Left cardiac atrium (tissue), 4 donors: ENCODE measurements at regions not wholly inside any gene's neighbourhood (a gene's known extent, or its start where the extent isn't known, plus 50 kb on each side); places are given as distances from the start of the nearest gene placed in this dataset.
"Not testable (repeated sequence)": the region's sequence is repeated elsewhere in the genome, so short reads cannot be mapped to it uniquely, and the experiment has no call there.

Experiments used
- ATAC-seq, 2 donors: fragments of 200-7000 bp; cut with Tn5 transposase; one replicate each; pipeline ENCODE4 v1.9.1; 2020; ENCODE audit warnings: mild to moderate bottlenecking in 2 of 2, moderate library complexity in 2 of 2
- DNase-seq: peaks from one replicate; pipeline ENCODE4 v3.0.0-alpha.2; 2020
- intact Hi-C, 2 donors: fragments of 100-400 bp; cut with DNase I; formaldehyde crosslinking; loops; one replicate each; pipeline versions ENCODE4 v1.14.1 to v1.15.1; 2022 to 2023
- donor health status: DM: no; HTN: yes; CAD: no.
- donor health status: DM: no; HTN: yes; CAD: no; lungs with severe emphysema.
- donor health status: DM: yes; HTN: yes; CAD: no.
- donor health status: Dilated cardiomyopathy.

GRCh38 chr7:153410997-153411642 is 641.1 kb upstream of the DPP6 start:
- DNase-seq, intact Hi-C loops, ATAC-seq: not testable (repeated sequence)

- DNase-seq, ATAC-seq, intact Hi-C loops: not testable (repeated sequence)
Measured at GRCh38 chr7:153412114-153412823, 639.9 kb upstream of the DPP6 start.

- intact Hi-C loops, DNase-seq, ATAC-seq: not testable (repeated sequence)
Measured at GRCh38 chr7:153412824-153413198, 639.4 kb upstream of the DPP6 start.

- no peak for DNase-seq
- ATAC-seq: no peak
- intact Hi-C loops: no loop called here
Measured at GRCh38 chr7:153413199-153413539, 639.0 kb upstream of the DPP6 start.

- ATAC-seq: no peak
- intact Hi-C loops: no loop called here
- DNase-seq: no peak
Measured at GRCh38 chr7:153413540-153414287, 638.5 kb upstream of the DPP6 start.

- ATAC-seq: no peak
- intact Hi-C loops: no loop called here
- no peak for DNase-seq
Measured at GRCh38 chr7:153414288-153414629, 637.9 kb upstream of the DPP6 start.

- DNase-seq (no peak), ATAC-seq (no peak)
- intact Hi-C loops: no loop called here
Measured at GRCh38 chr7:153415632-153416031, 636.6 kb upstream of the DPP6 start.

GRCh38 chr7:153422291-153423209 is 629.6 kb upstream of the DPP6 start:
- intact Hi-C loops: no loop called here
- DNase-seq: no peak
- no peak for ATAC-seq

- intact Hi-C loops: no loop called here
- no peak for ATAC-seq
- DNase-seq: no peak
Measured at GRCh38 chr7:153423210-153423590, 629.0 kb upstream of the DPP6 start.

GRCh38 chr7:153430931-153431330 is 621.3 kb upstream of the DPP6 start:
- DNase-seq: no peak
- intact Hi-C loops: no loop called here
- ATAC-seq: no peak

GRCh38 chr7:153432063-153432462 is 620.1 kb upstream of the DPP6 start:
- ATAC-seq: peak in 1 of 2 donors; percentile 56
- DNase-seq: no peak
- intact Hi-C loops: no loop called here

- intact Hi-C loops: no loop called here
- DNase-seq: no peak
- no peak for ATAC-seq
Measured at GRCh38 chr7:153433223-153433622, 619.0 kb upstream of the DPP6 start.

GRCh38 chr7:153440715-153441114 is 611.5 kb upstream of the DPP6 start:
- DNase-seq (no peak), ATAC-seq (no peak)
- intact Hi-C loops: no loop called here

GRCh38 chr7:153443032-153443701 is 609.0 kb upstream of the DPP6 start:
- no peak for ATAC-seq
- DNase-seq: no peak
- intact Hi-C loops: no loop called here

GRCh38 chr7:153444641-153445040 is 607.6 kb upstream of the DPP6 start:
- intact Hi-C loops: no loop called here
- no peak for ATAC-seq
- DNase-seq: no peak

- intact Hi-C loops: no loop called here
- no peak for DNase-seq
- ATAC-seq: no peak
Measured at GRCh38 chr7:153445641-153446040, 606.6 kb upstream of the DPP6 start.

GRCh38 chr7:153446490-153446889 is 605.7 kb upstream of the DPP6 start:
- ATAC-seq (no peak), DNase-seq (no peak)
- intact Hi-C loops: no loop called here

- ATAC-seq (no peak), DNase-seq (no peak)
- intact Hi-C loops: no loop called here
Measured at GRCh38 chr7:153447011-153447410, 605.2 kb upstream of the DPP6 start.

GRCh38 chr7:153452661-153453060 is 599.5 kb upstream of the DPP6 start:
- intact Hi-C loops: no loop called here
- ATAC-seq (no peak), DNase-seq (no peak)
